ENCODE measurements at regions not wholly inside any gene's neighbourhood (a gene's known extent, or its start where the extent isn't known, plus 50 kb on each side); places are given as distances from the start of the nearest gene placed in this dataset.

DNA sequence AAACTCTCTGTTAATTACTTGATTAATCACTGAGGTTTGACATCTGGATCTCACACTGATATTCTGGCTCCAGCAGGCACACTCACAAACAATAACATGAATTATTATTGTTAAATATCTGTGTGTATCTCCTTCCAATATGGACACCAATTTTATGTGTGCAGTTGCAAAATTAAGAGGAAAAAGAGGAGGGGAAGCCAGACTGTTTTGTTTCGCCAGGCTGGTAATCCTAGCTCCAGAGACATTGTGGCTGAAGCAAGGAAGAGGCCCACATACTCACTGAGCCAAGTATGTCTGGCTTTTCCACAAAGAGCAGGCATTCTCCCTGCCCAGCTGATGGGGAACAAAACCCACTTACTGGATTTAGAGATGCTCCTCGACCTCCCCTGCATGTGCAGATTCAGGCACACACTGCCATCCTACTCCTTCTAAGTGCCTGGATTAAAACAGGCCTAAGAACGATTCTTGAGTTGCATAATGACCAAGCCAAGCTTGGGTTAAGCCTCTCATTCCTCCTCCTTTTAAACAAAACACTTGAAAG lies 181.9 kb downstream of the ESM1 start:
- peaks cover 2% of the 10 kb centered on the region; the same call in 1 of the 3 replicates for H3K4me1 Mint-ChIP-seq
- H3K27me3 Mint-ChIP-seq (ENCODE audit: insufficient read depth, low read depth, poor library complexity): peaks cover 4% of the 10 kb centered on the region
- Histone ChIP-seq H3K4me3 (no peak overlapping the region), H3K9me2 (ENCODE audit: insufficient read depth) (0 out of 2 replicates have a peak, but pooled peaks cover 4% of the 10 kb centered on the region), H4K20me1 (replicated peaks; ENCODE audit: insufficient read depth) (no peaks in the 10 kb centered on the region), H3K4me2 (no peak overlapping the region), H3F3A (replicated peaks; ENCODE audit: low read depth) (no peaks in the 10 kb centered on the region), H3K36me3 (ENCODE audit: insufficient read depth) (no peaks in the 10 kb centered on the region), H3K27ac (ENCODE audit: low read depth) (no peak overlapping the region), H2AFZ (no peak overlapping the region), H3K79me2 (replicated peaks; ENCODE audit: insufficient read depth) (no peaks in the 10 kb centered on the region), H3K27me3 (ENCODE audit: insufficient read depth) (no peaks in the 10 kb centered on the region), H3K4me1 (ENCODE audit: insufficient read depth) (no peaks in the 10 kb centered on the region)
- no peak for DNase-seq (ENCODE audit: low spot score)
- H3K36me3 Mint-ChIP-seq (ENCODE audit: low read depth): peaks cover 12% of the 10 kb centered on the region; the same call in 2 of the 3 replicates
- H3K27ac Mint-ChIP-seq: no peak overlapping the region
- TF ChIP-seq ZNF114 (CRISPR knock-in tag; IDR thresholded peaks at IDR 0.05) (no peak), POLR2AphosphoS5 (IDR thresholded peaks at IDR 0.05; ENCODE audit: low read depth) (no peak), EZH2 (IDR thresholded peaks at IDR 0.05; ENCODE audit: low read depth, unreplicated experiment) (no peak), ZNF462 (CRISPR knock-in tag; IDR thresholded peaks at IDR 0.05) (no peak), ETS1 (IDR thresholded peaks at IDR 0.05) (no peak), CREB1 (CRISPR knock-in tag; IDR thresholded peaks at IDR 0.05; ENCODE audit: low read depth) (no peak), EZH2phosphoT487 (IDR thresholded peaks at IDR 0.05; ENCODE audit: unreplicated experiment) (no peak), ZNF331 (CRISPR knock-in tag; IDR thresholded peaks at IDR 0.05; ENCODE audit: low read depth) (no peak), STAT1 (IDR thresholded peaks at IDR 0.05; ENCODE audit: unreplicated experiment) (no peak), NANOG (IDR thresholded peaks at IDR 0.05; ENCODE audit: borderline replicate concordance) (no peak), JUNB (IDR thresholded peaks at IDR 0.05; ENCODE audit: unreplicated experiment) (no peak)
- TF ChIP-seq, protein P1, sequence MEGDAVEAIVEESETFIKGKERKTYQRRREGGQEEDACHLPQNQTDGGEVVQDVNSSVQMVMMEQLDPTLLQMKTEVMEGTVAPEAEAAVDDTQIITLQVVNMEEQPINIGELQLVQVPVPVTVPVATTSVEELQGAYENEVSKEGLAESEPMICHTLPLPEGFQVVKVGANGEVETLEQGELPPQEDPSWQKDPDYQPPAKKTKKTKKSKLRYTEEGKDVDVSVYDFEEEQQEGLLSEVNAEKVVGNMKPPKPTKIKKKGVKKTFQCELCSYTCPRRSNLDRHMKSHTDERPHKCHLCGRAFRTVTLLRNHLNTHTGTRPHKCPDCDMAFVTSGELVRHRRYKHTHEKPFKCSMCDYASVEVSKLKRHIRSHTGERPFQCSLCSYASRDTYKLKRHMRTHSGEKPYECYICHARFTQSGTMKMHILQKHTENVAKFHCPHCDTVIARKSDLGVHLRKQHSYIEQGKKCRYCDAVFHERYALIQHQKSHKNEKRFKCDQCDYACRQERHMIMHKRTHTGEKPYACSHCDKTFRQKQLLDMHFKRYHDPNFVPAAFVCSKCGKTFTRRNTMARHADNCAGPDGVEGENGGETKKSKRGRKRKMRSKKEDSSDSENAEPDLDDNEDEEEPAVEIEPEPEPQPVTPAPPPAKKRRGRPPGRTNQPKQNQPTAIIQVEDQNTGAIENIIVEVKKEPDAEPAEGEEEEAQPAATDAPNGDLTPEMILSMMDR (conservative IDR thresholded peaks at IDR 0.05; ENCODE audit: low read depth in 2 of 2): no peak
- TF ChIP-seq, protein P2, sequence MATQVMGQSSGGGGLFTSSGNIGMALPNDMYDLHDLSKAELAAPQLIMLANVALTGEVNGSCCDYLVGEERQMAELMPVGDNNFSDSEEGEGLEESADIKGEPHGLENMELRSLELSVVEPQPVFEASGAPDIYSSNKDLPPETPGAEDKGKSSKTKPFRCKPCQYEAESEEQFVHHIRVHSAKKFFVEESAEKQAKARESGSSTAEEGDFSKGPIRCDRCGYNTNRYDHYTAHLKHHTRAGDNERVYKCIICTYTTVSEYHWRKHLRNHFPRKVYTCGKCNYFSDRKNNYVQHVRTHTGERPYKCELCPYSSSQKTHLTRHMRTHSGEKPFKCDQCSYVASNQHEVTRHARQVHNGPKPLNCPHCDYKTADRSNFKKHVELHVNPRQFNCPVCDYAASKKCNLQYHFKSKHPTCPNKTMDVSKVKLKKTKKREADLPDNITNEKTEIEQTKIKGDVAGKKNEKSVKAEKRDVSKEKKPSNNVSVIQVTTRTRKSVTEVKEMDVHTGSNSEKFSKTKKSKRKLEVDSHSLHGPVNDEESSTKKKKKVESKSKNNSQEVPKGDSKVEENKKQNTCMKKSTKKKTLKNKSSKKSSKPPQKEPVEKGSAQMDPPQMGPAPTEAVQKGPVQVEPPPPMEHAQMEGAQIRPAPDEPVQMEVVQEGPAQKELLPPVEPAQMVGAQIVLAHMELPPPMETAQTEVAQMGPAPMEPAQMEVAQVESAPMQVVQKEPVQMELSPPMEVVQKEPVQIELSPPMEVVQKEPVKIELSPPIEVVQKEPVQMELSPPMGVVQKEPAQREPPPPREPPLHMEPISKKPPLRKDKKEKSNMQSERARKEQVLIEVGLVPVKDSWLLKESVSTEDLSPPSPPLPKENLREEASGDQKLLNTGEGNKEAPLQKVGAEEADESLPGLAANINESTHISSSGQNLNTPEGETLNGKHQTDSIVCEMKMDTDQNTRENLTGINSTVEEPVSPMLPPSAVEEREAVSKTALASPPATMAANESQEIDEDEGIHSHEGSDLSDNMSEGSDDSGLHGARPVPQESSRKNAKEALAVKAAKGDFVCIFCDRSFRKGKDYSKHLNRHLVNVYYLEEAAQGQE (IDR thresholded peaks at IDR 0.05; ENCODE audit: unreplicated experiment): no peak
- ATAC-seq: no peak
- no peak overlapping the region for H3K4me3 Mint-ChIP-seq
- H3K9me3 Mint-ChIP-seq: peaks cover 14% of the 10 kb centered on the region

Measured in GM23338 (cell line).